Activated CD4-positive, alpha-beta T cell treated with anti-CD3 and anti-CD28 coated beads, Interleukin-2, Interleukin-6, amounts not matched to agents 100 ng/mL and 50 ng/mL, durations not matched to agents 16 hours and 8 hours (primary cell): ENCODE measurements at regions not wholly inside any gene's neighbourhood (a gene's known extent, or its start where the extent isn't known, plus 50 kb on each side); places are given as distances from the start of the nearest gene placed in this dataset.
"Not testable (repeated sequence)": the region's sequence is repeated elsewhere in the genome, so short reads cannot be mapped to it uniquely, and the experiment has no call there.

Experiments used
- DNase-seq: peaks from one replicate; pipeline ENCODE4 v3.0.0-alpha.2; 2020

DNA sequence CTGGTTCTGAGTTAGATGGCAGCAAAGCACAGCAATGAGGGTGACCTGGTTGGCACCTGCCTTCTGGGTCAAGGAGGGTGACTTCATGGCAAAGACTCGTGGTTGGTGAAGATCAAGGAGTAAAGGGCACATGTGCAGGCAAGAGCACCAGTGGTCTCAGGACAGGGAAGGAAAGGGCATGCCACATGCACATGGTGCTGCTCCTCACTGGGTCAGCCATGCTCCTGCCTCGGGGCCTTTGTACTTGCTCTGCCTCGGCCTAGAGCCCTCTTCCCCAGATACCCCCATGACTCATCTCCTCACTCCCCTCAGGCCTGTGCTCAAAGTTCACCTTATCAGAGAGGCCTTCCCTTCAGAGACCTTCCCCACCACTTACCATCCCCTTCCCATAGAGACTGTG lies 106.7 kb upstream of the KDM7A start:
- DNase-seq: no peak

GRCh38 chr7:140281960-140282359 lies 105.2 kb upstream of the KDM7A start:
- no peak for DNase-seq

GRCh38 chr7:140281255-140281654 lies 104.5 kb upstream of the KDM7A start:
- no peak for DNase-seq

- DNase-seq: no peak
Observed at GRCh38 chr7:140276001-140276400, 99.2 kb upstream of the KDM7A start.

GRCh38 chr7:140275069-140275965 lies 98.5 kb upstream of the KDM7A start:
- DNase-seq: no peak

GRCh38 chr7:140273417-140273816 lies 96.6 kb upstream of the KDM7A start:
- no peak for DNase-seq

DNA sequence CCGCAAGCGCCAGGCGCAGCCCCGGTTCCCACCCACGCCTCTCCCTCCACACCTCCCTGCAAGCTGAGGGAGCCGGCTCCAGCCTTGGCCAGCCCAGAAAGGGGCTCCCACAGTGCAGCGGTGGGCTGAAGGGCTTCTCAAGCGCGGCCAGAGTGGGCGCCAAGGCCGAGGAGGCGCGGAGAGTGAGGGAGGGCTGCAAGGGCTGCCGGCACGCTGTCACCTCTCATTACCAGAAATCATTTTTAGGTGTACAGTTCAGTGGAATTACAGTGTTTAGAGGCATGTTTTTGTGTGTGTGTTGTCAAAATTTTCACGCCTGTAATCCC lies 94.8 kb upstream of the KDM7A start:
- DNase-seq: not testable (repeated sequence)

DNA sequence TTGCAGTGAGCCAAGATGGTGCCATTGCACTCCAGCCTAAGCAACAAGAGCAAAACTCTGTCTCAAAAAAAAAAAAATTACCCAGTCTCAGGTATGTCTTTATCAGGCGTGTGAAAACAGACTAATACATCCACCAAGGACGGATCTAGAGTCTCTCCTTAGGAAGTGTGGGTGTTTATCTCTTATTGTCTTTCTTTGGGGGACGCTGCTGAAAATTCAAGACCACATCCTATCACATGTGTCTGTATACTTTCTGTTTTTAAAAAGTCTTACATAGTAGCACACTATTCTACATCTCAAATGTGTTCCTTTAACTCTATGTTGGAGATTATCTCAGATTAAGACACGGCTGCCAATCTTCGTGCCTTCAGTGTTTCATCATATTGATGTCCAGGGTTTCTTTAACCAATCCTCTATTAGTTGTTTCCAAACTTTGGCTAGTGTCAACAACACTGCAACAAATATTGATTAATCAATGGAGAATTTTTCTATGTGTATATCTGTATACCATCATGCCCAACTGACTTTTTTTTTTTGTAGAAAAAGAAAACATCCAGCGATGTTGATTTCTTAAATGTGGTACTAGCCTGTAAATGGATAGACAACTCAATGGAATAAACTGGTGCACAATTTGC lies 92.3 kb upstream of the KDM7A start:
- no peak for DNase-seq

GRCh38 chr7:140267381-140268226 lies 90.8 kb upstream of the KDM7A start:
- no peak for DNase-seq

DNA sequence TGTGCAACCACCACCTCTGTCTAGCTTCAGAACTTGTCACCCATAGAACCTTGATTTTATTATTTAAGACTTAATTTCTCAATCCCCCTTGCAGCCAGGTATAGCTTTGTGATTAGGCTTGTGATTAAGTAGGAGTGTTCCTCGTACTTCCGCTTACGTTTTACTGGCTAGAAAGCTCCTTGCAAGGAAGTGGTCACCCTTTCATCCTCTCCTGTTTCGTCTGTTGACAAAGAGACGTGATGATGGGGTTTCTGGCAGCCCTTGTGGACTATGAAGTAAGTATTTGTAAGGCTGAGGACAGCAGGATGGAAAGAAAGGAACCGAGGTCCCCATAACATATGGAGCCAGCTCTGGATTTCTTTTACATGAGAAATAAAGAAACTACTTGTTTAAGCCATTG lies 86.5 kb upstream of the KDM7A start:
- DNase-seq: peak; percentile 69

GRCh38 chr7:140262242-140262903 lies 85.6 kb upstream of the KDM7A start:
- DNase-seq: peak; percentile 23

DNA sequence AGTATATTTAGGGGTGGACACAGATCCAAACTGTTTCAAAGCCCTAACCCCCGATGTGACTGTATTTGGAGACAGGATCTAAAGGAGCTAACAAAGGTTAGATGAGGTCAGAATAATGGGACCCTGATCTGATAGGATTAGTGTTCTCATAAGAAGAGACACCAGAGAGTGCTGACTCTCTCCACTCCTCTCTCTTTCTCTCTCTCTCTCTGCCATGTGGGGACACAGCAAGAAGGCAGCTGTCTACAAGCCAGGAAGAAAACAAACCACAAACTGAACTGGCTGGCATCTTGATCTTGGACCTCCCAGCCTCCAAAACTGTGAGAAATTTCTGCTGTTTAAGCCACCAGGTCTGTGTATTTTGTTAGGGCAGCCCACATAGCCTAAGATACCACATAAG lies 84.7 kb upstream of the KDM7A start:
- no peak for DNase-seq

DNA sequence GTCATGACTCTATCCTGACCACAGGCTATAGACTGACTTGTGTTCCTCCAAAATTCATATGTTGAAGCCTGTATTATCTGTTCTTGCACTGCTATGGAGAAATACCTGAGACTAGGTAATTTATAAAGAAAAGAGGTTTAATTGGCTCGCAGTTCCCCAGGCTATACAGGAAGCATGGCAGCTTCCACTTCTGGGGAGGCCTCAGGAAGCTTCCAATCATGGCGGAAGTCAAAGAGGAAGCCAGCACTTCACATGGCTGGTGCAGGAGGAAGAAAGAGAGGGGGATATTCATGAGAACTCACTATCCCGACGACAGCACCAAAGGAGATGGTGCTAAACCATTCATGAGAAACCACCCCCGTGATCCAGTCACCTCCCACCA lies 84.3 kb upstream of the KDM7A start:
- DNase-seq: no peak

DNA sequence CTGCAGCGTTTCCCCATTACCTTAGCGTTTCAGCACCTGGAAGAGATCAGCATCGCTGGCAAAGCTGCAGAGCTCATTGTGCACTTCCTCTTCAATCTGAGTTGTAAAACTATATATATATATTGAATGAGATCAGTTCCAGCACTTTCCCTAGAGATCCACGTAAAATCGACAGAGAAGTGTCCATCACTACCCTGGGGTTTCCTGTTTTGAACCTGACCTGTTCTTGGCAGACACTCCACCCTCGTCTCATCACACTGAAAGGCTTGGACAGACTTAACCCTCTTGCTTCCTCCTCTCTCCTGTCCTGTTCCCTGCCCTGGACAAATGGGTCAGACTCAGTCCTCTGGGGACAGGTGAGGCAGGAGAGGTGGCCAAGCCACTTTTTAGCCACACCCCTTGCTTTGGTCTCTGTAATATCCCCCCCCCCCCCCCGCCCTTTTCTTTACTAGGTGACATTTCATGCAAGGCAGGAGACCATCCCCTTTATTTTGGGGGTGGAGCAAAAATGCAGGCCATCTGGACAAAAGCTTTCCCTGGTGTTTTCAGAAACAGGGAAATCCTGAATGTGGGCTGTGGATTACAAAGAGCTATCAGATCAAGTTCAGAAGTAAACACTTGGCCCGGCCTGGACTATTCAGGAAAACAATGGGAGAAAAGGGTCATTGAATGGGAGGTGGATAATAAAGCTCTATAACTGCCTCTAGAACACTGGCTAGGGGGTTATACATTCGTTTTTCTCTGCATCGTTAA lies 83.7 kb upstream of the KDM7A start:
- no peak for DNase-seq

DNA sequence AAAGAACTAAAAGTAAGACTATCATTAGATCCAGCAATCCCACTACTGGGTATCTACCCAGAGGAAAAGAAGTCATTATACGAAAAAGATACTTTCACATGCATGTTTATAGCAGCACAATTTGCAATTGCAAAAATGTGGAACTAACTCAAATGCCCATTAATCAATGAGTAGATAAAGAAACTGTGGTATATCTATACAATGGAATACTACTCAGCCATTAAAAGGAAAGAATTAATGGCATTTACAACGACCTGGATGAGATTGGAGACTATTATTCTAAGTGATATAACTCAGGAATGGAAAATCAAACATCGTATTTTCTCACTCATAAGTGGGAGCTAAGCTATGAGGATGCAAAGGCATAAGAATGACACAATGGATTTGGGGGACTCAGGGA lies 80.5 kb upstream of the KDM7A start:
- not testable (repeated sequence) for DNase-seq

DNA sequence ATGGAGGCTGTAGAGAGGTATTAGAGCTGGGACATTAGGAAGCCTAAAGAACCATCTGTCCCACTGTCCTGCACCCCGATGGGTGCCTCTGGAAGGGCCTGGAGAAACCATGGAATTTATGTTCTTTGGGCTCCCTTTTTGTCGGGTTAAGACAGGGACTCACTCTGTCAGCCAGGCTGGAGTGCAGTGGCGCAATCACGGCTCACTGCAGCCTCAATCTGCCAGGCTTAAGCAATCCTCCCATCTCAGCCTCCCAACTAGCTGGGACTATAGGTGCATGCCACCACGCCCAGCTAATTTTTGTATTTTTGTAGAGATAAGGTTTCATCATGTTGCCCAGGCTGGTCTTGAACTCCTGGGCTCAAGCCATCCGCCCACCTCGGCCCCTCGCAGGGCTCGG lies 78.2 kb upstream of the KDM7A start:
- not testable (repeated sequence) for DNase-seq

- no peak for DNase-seq
Observed at GRCh38 chr7:140249036-140249806, 72.4 kb upstream of the KDM7A start.

DNA sequence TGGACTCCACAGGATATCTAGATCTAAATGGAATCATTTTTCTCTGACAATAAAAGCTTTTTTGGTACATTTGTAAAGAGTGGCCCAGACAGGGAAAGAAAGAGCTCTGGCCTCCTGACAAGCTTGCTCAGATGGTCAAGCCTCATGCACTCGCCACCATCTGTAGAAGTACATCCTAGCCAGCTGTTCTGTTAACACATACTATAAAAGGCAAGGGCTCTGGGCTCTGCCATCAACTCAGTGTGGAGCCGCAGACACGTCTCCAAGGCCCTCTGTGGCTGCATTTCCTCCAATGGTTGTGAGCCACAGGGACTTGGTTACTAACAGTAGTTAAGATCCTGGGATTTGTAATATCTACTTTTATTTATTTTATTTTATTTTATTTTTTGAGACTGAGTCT lies 70.8 kb upstream of the KDM7A start:
- no peak for DNase-seq

DNA sequence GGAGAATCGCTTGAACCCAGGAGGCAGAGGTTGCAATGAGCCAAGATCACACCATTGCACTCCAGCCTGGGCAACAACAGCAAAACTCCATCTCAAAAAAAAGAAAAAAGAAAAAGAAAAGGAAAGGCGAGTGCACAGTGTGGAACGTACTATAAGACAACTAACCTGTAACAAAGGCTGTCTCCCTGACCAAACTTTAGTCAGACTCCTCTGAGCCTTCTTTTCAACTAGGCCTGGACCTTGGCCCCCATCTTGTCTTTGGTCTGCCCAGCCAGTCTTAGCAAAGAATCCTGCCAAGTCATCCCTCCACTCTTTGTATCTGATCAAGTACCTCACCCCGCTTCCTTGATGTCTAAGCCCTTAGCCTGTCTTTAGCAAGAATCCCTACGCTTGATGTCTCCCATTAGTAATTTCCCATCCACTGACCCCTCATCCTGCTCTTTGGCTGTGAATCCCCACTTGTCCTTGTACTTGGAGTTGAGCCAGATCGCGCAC lies 68.9 kb upstream of the KDM7A start:
- DNase-seq: no peak

DNA sequence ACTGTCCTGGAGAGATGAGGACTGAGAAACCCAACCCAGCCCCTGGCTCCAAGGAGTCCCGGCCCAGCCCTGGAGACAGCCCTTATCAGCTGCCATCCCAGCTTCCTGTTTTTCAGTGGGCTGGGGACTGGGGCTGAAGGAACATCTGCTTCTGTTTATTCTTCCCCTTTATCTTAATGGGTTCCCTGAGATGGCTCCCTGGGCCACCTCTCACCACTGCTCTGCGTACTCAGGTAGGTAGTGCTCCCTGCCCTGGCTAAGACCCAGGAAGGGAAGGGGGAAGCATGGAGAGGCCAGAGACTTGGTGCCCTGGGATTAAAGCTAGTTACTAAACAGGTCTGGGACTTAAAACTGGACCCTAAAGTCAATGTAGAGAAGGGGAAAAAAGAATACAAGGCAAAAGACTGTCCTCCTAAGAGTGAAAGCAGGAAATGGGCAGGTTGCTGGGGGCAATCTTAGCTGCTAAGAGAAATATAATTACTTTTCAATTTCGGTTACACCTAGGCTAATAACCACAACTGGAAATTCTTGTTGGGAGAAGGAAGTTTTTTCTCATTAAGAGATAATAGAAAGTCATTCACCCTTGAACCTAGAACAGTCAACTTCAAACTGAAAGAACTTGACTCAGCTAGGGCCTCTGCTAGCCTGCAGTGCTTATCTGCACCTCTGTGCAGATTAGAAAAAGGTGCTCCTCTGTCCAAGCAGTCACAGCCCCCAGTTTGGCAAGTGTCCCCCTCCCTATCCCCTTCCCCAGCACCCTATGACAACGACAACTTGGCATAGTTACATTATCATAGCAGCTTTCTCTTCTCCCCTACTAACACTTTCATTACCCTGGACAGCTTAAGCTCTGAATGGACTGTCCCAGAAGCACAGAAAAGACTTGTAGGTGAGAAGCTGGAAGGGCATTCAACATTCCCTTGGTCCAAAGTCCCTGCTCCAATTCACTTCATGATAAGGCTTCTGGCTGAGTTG lies 65.6 kb upstream of the KDM7A start:
- DNase-seq: peak; percentile 41
